ENCODE measurements at regions not wholly inside any gene's neighbourhood (a gene's known extent, or its start where the extent isn't known, plus 50 kb on each side); places are given as distances from the start of the nearest gene placed in this dataset.

GRCh38 chr1:193346085-193346484 lies 159.7 kb upstream of the B3GALT2 start:
- TF ChIP-seq CTCF (conservative IDR thresholded peaks at IDR 0.05; ENCODE audit: low read length) (no peak), EZH2phosphoT487 (IDR thresholded peaks at IDR 0.05; ENCODE audit: borderline replicate concordance, low read depth, low read length) (no peak)
